GM12875 (cell line): ENCODE measurements at regions not wholly inside any gene's neighbourhood (a gene's known extent, or its start where the extent isn't known, plus 50 kb on each side); places are given as distances from the start of the nearest gene placed in this dataset.

Experiments used
- H3K4me3 ChIP-seq: one replicate; pipeline ENCODE4 v1.5.1; 2011; ENCODE audit warnings: low read depth, low read length, control low read depth
- CTCF ChIP-seq: IDR thresholded peaks from 2 replicates; pipeline ENCODE4 v1.5.1; 2011; ENCODE audit warnings: low read depth, mild to moderate bottlenecking, control low read depth, inconsistent platforms, low read length, moderate library complexity, borderline replicate concordance; ENCODE audit not compliant: insufficient read depth

GRCh38 chr6:169990095-169991030, 238.9 kb downstream of the ERMARD start:
- H3K4me3 ChIP-seq: no peak overlapping the region
- no peak for TF ChIP-seq CTCF

GRCh38 chr6:169989594-169989993, 238.2 kb downstream of the ERMARD start:
- H3K4me3 ChIP-seq: no peak overlapping the region
- TF ChIP-seq CTCF: no peak

- H3K4me3 ChIP-seq: no peak overlapping the region
- no peak for TF ChIP-seq CTCF
Measured at GRCh38 chr6:169988769-169989550, 237.5 kb downstream of the ERMARD start.

- H3K4me3 ChIP-seq: no peak overlapping the region
- TF ChIP-seq CTCF: no peak
Measured at GRCh38 chr6:169986848-169987498, 235.6 kb downstream of the ERMARD start.

GRCh38 chr6:169986171-169986847, 234.9 kb downstream of the ERMARD start:
- H3K4me3 ChIP-seq: no peak overlapping the region
- no peak for TF ChIP-seq CTCF

- no peak for TF ChIP-seq CTCF
- H3K4me3 ChIP-seq: no peak overlapping the region
Measured at GRCh38 chr6:169985121-169986015, 233.9 kb downstream of the ERMARD start.
